Psoas muscle (tissue), 7 donors: ENCODE measurements at regions not wholly inside any gene's neighbourhood (a gene's known extent, or its start where the extent isn't known, plus 50 kb on each side); places are given as distances from the start of the nearest gene placed in this dataset.

Source experiments
- ATAC-seq, 4 donors: fragments of 200-7000 bp; cut with Tn5 transposase; one replicate each; pipeline ENCODE4 v1.9.1; 2020; ENCODE audit warnings: moderate library complexity in 3 of 4, mild to moderate bottlenecking in 2 of 4
- DNase-seq, 2 donors: peaks; one replicate each; pipeline ENCODE4 v3.0.0-alpha.2; 2020
- H3K27ac ChIP-seq: fragments of 200-600 bp; one replicate; pipeline ENCODE4 v1.8.0; 2022
- H3K27me3 ChIP-seq, 3 donors: fragments of 200-600 bp in 1 of 3; one replicate each; pipeline versions ENCODE4 v1.6.1 to v1.8.0; 2013 to 2022; ENCODE audit warnings: low read length in 2 of 3, mild to moderate bottlenecking in 2 of 3, moderate library complexity in 1 of 3; ENCODE audit not compliant: insufficient read depth in 3 of 3
- H3K36me3 ChIP-seq, 2 donors: fragments of 200-600 bp in 1 of 2; one replicate each; pipeline versions ENCODE4 v1.6.1 to v1.8.0; 2013 to 2022; ENCODE audit warnings: low read depth in 1 of 2, mild to moderate bottlenecking in 1 of 2, moderate library complexity in 1 of 2; ENCODE audit not compliant: insufficient read depth in 1 of 2
- H3K4me1 ChIP-seq: fragments of 200-600 bp; one replicate; pipeline ENCODE4 v1.8.0; 2022
- H3K4me3 ChIP-seq: fragments of 200-600 bp; one replicate; pipeline ENCODE4 v1.8.0; 2022; ENCODE audit warnings: mild to moderate bottlenecking
- H3K9me3 ChIP-seq: fragments of 200-600 bp; one replicate; pipeline ENCODE4 v1.8.0; 2022
- WGBS, 3 donors: extraction: QIAGEN DNeasy Blood & Tissue Kit; methylation state at CpG; one replicate each; pipeline versions ENCODE4 v1.1.6 to v1.1.7; 2013; 5-methylcytosine and 5-hydroxymethylcytosine counted together
- intact Hi-C, 2 donors: fragments of 100-400 bp; cut with DNase I; formaldehyde crosslinking; loops; one replicate each; pipeline versions ENCODE4 v1.11.0 to v1.14.2; 2022
- TF ChIP-seq, protein P1 (sequence below): fragments of 200-600 bp; IDR thresholded peaks from one replicate; pipeline ENCODE4 v1.8.0; 2022; ENCODE audit warnings: antibody characterized with exemption
- donor health status: healthy with polysubstance abuse.
- donor health status: DM: no; HTN: no; CAD: no; lungs with moderate emphysema.
- donor health status: Bipolar disorder and iron deficiency.
- donor health status: healthy.
- donor health status: DM: yes; HTN: yes; CAD: no.
- donor health status: DM: no; HTN: no; CAD: no.
- donor health status: DM: yes; HTN: yes; CAD: no.

DNA sequence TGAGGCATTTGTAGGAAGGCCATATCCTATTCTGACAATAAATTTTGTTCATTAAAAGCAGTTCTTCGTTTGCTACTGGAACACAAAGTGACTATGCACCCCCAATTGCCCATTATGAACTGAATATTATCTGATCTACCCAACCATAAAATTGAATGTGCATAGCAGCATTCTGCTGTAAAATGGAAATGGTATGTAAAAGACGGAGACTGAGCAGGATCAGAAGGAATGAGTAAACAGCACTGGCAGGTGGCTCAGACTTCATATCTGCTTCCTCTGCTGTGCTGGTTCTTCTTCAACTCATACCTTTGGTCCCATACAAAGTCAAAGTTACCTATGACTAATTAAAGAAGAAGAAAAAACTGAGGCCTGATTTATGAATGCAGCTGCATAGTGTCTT, 339.5 kb downstream of the PLA2G4A start:
- ATAC-seq (no peak), DNase-seq (no peak)
- Histone ChIP-seq H3K4me3 (no peak overlapping the region), H3K36me3 (no peaks in the 10 kb centered on the region), H3K27ac (no peak overlapping the region), H3K9me3 (peaks cover 6% of the 10 kb centered on the region), H3K27me3 (no peaks in the 10 kb centered on the region), H3K4me1 (no peaks in the 10 kb centered on the region)
- WGBS, 3 donors = 40 to 56% (median 52%) methylated on average over 2 of the region's 2 CpGs
- TF ChIP-seq, protein P1, sequence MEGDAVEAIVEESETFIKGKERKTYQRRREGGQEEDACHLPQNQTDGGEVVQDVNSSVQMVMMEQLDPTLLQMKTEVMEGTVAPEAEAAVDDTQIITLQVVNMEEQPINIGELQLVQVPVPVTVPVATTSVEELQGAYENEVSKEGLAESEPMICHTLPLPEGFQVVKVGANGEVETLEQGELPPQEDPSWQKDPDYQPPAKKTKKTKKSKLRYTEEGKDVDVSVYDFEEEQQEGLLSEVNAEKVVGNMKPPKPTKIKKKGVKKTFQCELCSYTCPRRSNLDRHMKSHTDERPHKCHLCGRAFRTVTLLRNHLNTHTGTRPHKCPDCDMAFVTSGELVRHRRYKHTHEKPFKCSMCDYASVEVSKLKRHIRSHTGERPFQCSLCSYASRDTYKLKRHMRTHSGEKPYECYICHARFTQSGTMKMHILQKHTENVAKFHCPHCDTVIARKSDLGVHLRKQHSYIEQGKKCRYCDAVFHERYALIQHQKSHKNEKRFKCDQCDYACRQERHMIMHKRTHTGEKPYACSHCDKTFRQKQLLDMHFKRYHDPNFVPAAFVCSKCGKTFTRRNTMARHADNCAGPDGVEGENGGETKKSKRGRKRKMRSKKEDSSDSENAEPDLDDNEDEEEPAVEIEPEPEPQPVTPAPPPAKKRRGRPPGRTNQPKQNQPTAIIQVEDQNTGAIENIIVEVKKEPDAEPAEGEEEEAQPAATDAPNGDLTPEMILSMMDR = no peak
- intact Hi-C loops = no loop called here

DNA sequence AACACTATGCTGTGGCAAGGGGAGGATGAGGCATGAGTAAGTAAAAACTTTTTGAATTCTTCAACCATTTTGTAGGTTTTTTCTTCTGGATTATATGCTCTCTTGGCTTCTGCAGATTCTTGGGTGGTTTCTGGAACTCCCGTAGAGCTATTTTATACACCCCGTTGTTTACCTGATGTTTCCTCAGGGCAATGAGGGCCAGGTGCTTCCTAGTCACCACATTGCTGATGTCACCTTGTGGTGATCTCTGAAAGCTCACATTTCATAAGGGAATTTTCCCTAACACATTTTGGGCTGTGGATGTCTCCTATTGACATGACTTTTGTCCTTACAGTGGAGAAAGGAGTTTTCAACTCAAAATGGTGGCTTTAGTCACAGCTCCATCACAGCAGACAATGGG, 356.6 kb downstream of the PLA2G4A start:
- intact Hi-C loops = no loop called here
- Histone ChIP-seq H3K4me3 (no peak overlapping the region), H3K27me3 (no peaks in the 10 kb centered on the region), H3K36me3 (no peaks in the 10 kb centered on the region), H3K9me3 (no peaks in the 10 kb centered on the region), H3K4me1 (no peaks in the 10 kb centered on the region), H3K27ac (no peak overlapping the region)
- ATAC-seq = no peak
- 77 to 85% (median 82%) methylated on average over 2 of the region's 2 CpGs for WGBS, 3 donors
- TF ChIP-seq, protein P1 = no peak
- DNase-seq = no peak

DNA sequence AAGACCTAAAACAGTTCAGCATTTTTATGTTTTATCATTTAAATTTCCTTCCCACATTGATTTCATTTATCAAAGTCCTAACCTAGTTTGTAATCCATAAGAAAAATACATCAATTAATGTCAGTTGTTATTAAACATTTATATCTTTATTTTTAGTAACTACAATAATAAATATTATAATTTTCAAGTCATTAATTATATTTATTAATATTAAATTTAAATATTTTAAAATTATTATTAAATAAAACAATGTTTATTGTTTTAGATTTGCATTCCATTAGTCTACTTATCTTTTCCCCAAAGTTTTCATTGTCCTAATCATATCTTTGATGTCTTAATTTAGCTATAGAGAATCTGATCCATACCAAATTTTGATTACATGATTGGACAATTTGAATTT, 368.9 kb downstream of the PLA2G4A start:
- DNase-seq (no peak), ATAC-seq (no peak)
- no peak overlapping the region for H3K27ac ChIP-seq
- no peaks in the 10 kb centered on the region for H3K27me3 ChIP-seq
- no peaks in the 10 kb centered on the region for H3K4me1 ChIP-seq
- no peak overlapping the region for H3K4me3 ChIP-seq
- no peaks in the 10 kb centered on the region for H3K36me3 ChIP-seq
- TF ChIP-seq, protein P1 = no peak
- H3K9me3 ChIP-seq = no peaks in the 10 kb centered on the region
- intact Hi-C loops = no loop called here

DNA sequence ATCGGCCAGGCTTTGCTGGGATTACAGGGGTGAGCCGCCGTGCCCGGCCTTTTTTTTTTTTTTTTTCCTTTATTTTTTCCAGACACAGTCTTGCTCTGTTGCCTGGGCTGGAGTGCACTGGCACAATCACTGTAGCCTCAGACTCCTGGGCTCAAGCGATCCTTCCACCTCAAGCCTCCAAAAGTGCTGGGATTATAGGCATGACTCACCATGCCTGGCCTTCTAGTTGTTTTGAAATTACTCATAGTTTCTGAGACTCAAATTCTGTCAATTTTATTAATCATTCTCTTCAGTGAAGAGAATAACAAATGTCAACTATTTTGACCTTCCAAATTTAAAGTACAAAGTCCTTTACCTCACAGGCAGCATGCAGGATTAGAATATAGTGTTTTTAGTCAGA, 374.5 kb downstream of the PLA2G4A start:
- Histone ChIP-seq H3K4me3 (no peak overlapping the region), H3K4me1 (no peaks in the 10 kb centered on the region), H3K9me3 (no peaks in the 10 kb centered on the region), H3K27me3 (no peaks in the 10 kb centered on the region), H3K36me3 (no peaks in the 10 kb centered on the region), H3K27ac (no peak overlapping the region)
- ATAC-seq = no peak
- intact Hi-C loops = no loop called here
- no peak for DNase-seq
- TF ChIP-seq, protein P1 = no peak
- 84 to 92% (median 90%) methylated on average over 5 of the region's 5 CpGs for WGBS, 3 donors

DNA sequence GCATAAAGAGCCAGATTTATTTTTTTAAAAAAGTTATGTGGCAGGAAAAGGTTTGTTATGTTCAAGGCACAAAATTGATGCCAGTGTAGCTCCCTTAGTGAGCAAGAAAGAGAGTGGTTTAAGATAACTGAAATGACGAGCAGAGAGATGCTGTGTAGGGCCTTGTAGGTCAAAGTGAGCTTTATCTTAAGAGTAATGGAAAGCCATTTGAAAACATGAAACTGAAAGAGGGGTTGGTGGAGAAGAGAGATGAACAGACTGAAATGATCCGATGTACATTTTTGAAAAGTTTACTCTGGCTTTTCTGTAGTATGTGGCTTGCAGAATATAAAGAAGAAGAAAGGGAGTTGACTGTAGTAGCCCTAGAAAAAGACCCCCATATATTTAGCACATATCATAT, 383.6 kb downstream of the PLA2G4A start:
- 80 to 84% (median 82%) methylated on average over 2 of the region's 2 CpGs for WGBS, 3 donors
- no peaks in the 10 kb centered on the region for H3K36me3 ChIP-seq
- no peaks in the 10 kb centered on the region for H3K4me1 ChIP-seq
- no peak for DNase-seq
- TF ChIP-seq, protein P1 = no peak
- H3K27me3 ChIP-seq = no peaks in the 10 kb centered on the region
- no peak overlapping the region for H3K4me3 ChIP-seq
- H3K9me3 ChIP-seq = no peaks in the 10 kb centered on the region
- no peak overlapping the region for H3K27ac ChIP-seq
- ATAC-seq = no peak
- intact Hi-C loops = no loop called here
